SK-N-MC (cell line): ENCODE measurements at regions not wholly inside any gene's neighbourhood (a gene's known extent, or its start where the extent isn't known, plus 50 kb on each side); places are given as distances from the start of the nearest gene placed in this dataset.

Source experiments
- EZH2 ChIP-seq: fragments of 200-600 bp; sonication (generic); IDR thresholded peaks from one replicate; pipeline ENCODE4 v1.6.1; 2017; ENCODE audit warnings: antibody characterized with exemption
- FOXP2 ChIP-seq: optimal IDR thresholded peaks from 2 replicates; pipeline ENCODE3; 2011; ENCODE audit warnings: mild to moderate bottlenecking, moderate library complexity; ENCODE audit not compliant: insufficient read depth; ENCODE audit errors: extremely low read length, control extremely low read depth
- POLR2AphosphoS5 ChIP-seq: IDR thresholded peaks from 2 replicates; pipeline ENCODE4 v1.6.1; 2012; ENCODE audit warnings: mild to moderate bottlenecking, low read depth, low read length, borderline replicate concordance

DNA sequence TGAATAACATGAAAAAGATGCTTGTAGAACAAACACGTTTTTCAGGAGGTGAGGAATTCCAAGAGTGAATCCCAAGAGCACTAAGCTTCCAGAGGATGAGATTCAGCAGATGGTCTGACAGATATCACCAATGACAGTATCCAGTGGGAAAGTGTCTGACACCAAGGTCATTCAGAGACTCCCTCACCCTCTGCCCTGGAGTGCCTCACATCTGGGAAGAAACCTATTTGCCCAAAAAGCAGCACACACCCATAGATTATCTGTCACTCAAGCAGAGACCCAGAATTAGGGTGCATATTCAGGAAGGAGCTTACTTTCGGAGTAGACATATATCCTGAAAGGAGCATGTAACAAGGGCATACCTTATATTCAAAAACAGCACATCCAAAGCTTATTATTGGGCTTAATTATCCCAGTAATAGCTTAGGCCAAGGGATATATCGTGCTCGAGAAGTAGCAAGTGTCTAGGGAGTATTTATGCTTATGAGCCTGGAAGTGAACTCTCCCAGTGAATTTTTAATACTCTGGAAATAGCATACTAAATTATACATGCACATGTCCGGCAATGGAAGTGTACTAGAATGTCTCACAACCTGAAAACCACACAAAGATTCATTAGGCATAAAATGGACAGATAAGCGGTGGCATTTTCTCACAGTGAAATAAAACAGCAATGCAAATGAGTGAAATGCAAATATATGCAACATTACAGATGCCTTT lies 998.1 kb upstream of the TMEM132C start:
- TF ChIP-seq POLR2AphosphoS5 (no peak), EZH2 (no peak), FOXP2 (no peak)
